ENCODE measurements at regions not wholly inside any gene's neighbourhood (a gene's known extent, or its start where the extent isn't known, plus 50 kb on each side); places are given as distances from the start of the nearest gene placed in this dataset.

DNA sequence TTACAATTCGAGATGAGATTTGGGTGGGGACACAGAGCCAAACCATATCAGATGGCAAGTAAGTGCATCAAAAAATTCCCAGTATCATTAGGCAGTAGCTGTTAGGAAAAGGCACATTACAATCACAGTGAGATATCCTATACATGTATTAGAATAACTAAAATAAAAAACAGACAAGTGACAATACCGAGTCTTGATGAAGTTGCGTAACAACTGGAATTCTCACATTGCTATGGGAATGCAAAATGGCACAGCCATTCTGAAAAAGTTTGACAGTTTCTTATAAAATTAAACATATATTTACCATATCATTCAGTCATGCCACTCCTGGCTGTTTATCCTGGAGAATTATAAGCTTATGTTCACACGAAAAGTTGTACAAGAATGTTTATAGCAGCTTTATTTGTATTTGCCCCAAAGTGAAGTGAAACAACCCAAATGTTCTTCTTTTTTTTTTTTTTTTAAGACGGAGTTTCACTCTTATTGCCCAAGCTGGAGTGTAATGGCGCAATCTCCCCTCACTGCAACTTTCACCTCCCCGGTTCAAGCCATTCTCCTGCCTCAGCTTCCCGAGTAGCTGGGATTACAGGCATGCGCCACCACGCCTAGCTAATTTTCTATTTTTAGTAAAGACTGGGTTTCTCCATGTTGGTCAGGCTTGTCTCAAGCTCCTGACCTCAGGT, 93.1 kb upstream of the TLE1 start:
- TF ChIP-seq, protein P1, sequence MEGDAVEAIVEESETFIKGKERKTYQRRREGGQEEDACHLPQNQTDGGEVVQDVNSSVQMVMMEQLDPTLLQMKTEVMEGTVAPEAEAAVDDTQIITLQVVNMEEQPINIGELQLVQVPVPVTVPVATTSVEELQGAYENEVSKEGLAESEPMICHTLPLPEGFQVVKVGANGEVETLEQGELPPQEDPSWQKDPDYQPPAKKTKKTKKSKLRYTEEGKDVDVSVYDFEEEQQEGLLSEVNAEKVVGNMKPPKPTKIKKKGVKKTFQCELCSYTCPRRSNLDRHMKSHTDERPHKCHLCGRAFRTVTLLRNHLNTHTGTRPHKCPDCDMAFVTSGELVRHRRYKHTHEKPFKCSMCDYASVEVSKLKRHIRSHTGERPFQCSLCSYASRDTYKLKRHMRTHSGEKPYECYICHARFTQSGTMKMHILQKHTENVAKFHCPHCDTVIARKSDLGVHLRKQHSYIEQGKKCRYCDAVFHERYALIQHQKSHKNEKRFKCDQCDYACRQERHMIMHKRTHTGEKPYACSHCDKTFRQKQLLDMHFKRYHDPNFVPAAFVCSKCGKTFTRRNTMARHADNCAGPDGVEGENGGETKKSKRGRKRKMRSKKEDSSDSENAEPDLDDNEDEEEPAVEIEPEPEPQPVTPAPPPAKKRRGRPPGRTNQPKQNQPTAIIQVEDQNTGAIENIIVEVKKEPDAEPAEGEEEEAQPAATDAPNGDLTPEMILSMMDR (IDR thresholded peaks at IDR 0.05): no peak
- no peak for TF ChIP-seq POLR2A (IDR thresholded peaks at IDR 0.05)

Measured in gastroesophageal sphincter (tissue), 3 donors.